GM21423 (cell line): ENCODE measurements at regions not wholly inside any gene's neighbourhood (a gene's known extent, or its start where the extent isn't known, plus 50 kb on each side); places are given as distances from the start of the nearest gene placed in this dataset.
A peak's percentile ranks its signal among the peaks of the same experiment; 100 is the strongest.

Experiments
- ATAC-seq: cut with Tn5 transposase; IDR thresholded peaks from one replicate; pipeline ENCODE4 v1.9.1; 2021; ENCODE audit warnings: mild to moderate bottlenecking, moderate library complexity; ENCODE audit not compliant: unreplicated experiment

GRCh38 chr10:52908478-52908877 lies 135.9 kb upstream of the MBL2 start:
- ATAC-seq: no peak

GRCh38 chr10:52906046-52906445 lies 133.5 kb upstream of the MBL2 start:
- no peak for ATAC-seq

- no peak for ATAC-seq
These were observed 130.9 kb upstream of the MBL2 start for GRCh38 chr10:52903397-52903938.

- ATAC-seq: peak; percentile 82
These were observed 128.0 kb upstream of the MBL2 start for GRCh38 chr10:52900593-52900992.

GRCh38 chr10:52897162-52897561 lies 124.6 kb upstream of the MBL2 start:
- ATAC-seq: no peak

- ATAC-seq: no peak
These were observed 122.5 kb upstream of the MBL2 start for GRCh38 chr10:52895059-52895458.

- ATAC-seq: no peak
These were observed 117.7 kb upstream of the MBL2 start for GRCh38 chr10:52890281-52890680.

GRCh38 chr10:52889611-52890010 lies 117.0 kb upstream of the MBL2 start:
- no peak for ATAC-seq

GRCh38 chr10:52883996-52884871 lies 111.7 kb upstream of the MBL2 start:
- ATAC-seq: peak; percentile 94

GRCh38 chr10:52879091-52879807 lies 106.7 kb upstream of the MBL2 start:
- no peak for ATAC-seq

- no peak for ATAC-seq
These were observed 104.9 kb upstream of the MBL2 start for GRCh38 chr10:52877451-52877850.

- no peak for ATAC-seq
These were observed 102.8 kb upstream of the MBL2 start for GRCh38 chr10:52875336-52875735.

GRCh38 chr10:52874581-52874980 lies 102.0 kb upstream of the MBL2 start:
- ATAC-seq: no peak

- ATAC-seq: no peak
These were observed 98.7 kb upstream of the MBL2 start for GRCh38 chr10:52871191-52871843.

GRCh38 chr10:52870562-52870961 lies 98.0 kb upstream of the MBL2 start:
- no peak for ATAC-seq

- no peak for ATAC-seq
These were observed 97.3 kb upstream of the MBL2 start for GRCh38 chr10:52869864-52870263.

GRCh38 chr10:52865213-52865612 lies 92.6 kb upstream of the MBL2 start:
- no peak for ATAC-seq

- no peak for ATAC-seq
These were observed 91.9 kb upstream of the MBL2 start for GRCh38 chr10:52864201-52865106.

- no peak for ATAC-seq
These were observed 86.1 kb upstream of the MBL2 start for GRCh38 chr10:52858722-52859121.

GRCh38 chr10:52855546-52856325 lies 83.2 kb upstream of the MBL2 start:
- no peak for ATAC-seq
